ENCODE measurements at regions not wholly inside any gene's neighbourhood (a gene's known extent, or its start where the extent isn't known, plus 50 kb on each side); places are given as distances from the start of the nearest gene placed in this dataset.
"Not testable (repeated sequence)": the region's sequence is repeated elsewhere in the genome, so short reads cannot be mapped to it uniquely, and the experiment has no call there.

GRCh38 chr7:79691074-79691473, 237.6 kb upstream of the MAGI2 start:
- intact Hi-C loops (cut with DNase I): no loop called here
- no peak for DNase-seq (ENCODE audit: low spot score)
- no peak for ATAC-seq

- intact Hi-C loops (cut with DNase I): no loop called here
- ATAC-seq: no peak
Measured at GRCh38 chr7:79684384-79684783, 230.9 kb upstream of the MAGI2 start.

GRCh38 chr7:79683916-79684315, 230.4 kb upstream of the MAGI2 start:
- no peak for DNase-seq (ENCODE audit: low spot score)
- no peak for ATAC-seq
- intact Hi-C loops (cut with DNase I): no loop called here

More at GRCh38 chr7:79684384-79684783, 230.9 kb upstream of the MAGI2 start:
- DNase-seq (ENCODE audit: low spot score): no peak

GRCh38 chr7:79683185-79683890, 229.9 kb upstream of the MAGI2 start:
- intact Hi-C loops (cut with DNase I): no loop called here
- no peak for DNase-seq (ENCODE audit: low spot score)
- no peak for ATAC-seq

- intact Hi-C loops (cut with DNase I): no loop called here
Measured at GRCh38 chr7:79681454-79681853, 228.0 kb upstream of the MAGI2 start.

GRCh38 chr7:79673969-79674368, 220.5 kb upstream of the MAGI2 start:
- no peak for ATAC-seq
- DNase-seq (ENCODE audit: low spot score): no peak
- intact Hi-C loops (cut with DNase I): no loop called here

More at GRCh38 chr7:79681454-79681853, 228.0 kb upstream of the MAGI2 start:
- ATAC-seq (no peak), DNase-seq (ENCODE audit: low spot score) (no peak)

- intact Hi-C loops (cut with DNase I): no loop called here
- ATAC-seq (no peak), DNase-seq (ENCODE audit: low spot score) (no peak)
Measured at GRCh38 chr7:79673421-79673820, 220.0 kb upstream of the MAGI2 start.

- intact Hi-C loops (cut with DNase I): no loop called here
- DNase-seq (ENCODE audit: low spot score) (no peak), ATAC-seq (no peak)
Measured at GRCh38 chr7:79668292-79668691, 214.8 kb upstream of the MAGI2 start.

GRCh38 chr7:79666472-79666871, 213.0 kb upstream of the MAGI2 start:
- ATAC-seq (no peak), DNase-seq (ENCODE audit: low spot score) (no peak)
- intact Hi-C loops (cut with DNase I): no loop called here

GRCh38 chr7:79664884-79665676, 211.6 kb upstream of the MAGI2 start:
- intact Hi-C loops (cut with DNase I): no loop called here
- DNase-seq (ENCODE audit: low spot score) (no peak), ATAC-seq (no peak)

GRCh38 chr7:79658304-79658703, 204.8 kb upstream of the MAGI2 start:
- intact Hi-C loops (cut with DNase I): no loop called here
- DNase-seq (ENCODE audit: low spot score) (no peak), ATAC-seq (no peak)

GRCh38 chr7:79653136-79653631, 199.7 kb upstream of the MAGI2 start:
- DNase-seq (ENCODE audit: low spot score): no peak
- intact Hi-C loops (cut with DNase I): no loop called here
- no peak for ATAC-seq

GRCh38 chr7:79652619-79653018, 199.2 kb upstream of the MAGI2 start:
- intact Hi-C loops (cut with DNase I): no loop called here
- ATAC-seq (no peak), DNase-seq (ENCODE audit: low spot score) (no peak)

GRCh38 chr7:79647711-79648110, 194.2 kb upstream of the MAGI2 start:
- intact Hi-C loops (cut with DNase I): no loop called here
- no peak for ATAC-seq
- DNase-seq (ENCODE audit: low spot score): peak; percentile 44

- DNase-seq (ENCODE audit: low spot score): no peak
- ATAC-seq: no peak
- intact Hi-C loops (cut with DNase I): no loop called here
Measured at GRCh38 chr7:79646278-79646677, 192.8 kb upstream of the MAGI2 start.

GRCh38 chr7:79636849-79637248, 183.4 kb upstream of the MAGI2 start:
- intact Hi-C loops (cut with DNase I): no loop called here
- ATAC-seq (no peak), DNase-seq (ENCODE audit: low spot score) (no peak)

GRCh38 chr7:79625921-79626320, 172.5 kb upstream of the MAGI2 start:
- ATAC-seq; intact Hi-C loops (cut with DNase I); DNase-seq (ENCODE audit: low spot score): not testable (repeated sequence)

- DNase-seq (ENCODE audit: low spot score) (no peak), ATAC-seq (no peak)
- intact Hi-C loops (cut with DNase I): no loop called here
Measured at GRCh38 chr7:79624336-79624735, 170.9 kb upstream of the MAGI2 start.

- intact Hi-C loops (cut with DNase I): no loop called here
- ATAC-seq (no peak), DNase-seq (ENCODE audit: low spot score) (no peak)
Measured at GRCh38 chr7:79622781-79623180, 169.3 kb upstream of the MAGI2 start.

GRCh38 chr7:79620291-79620690, 166.8 kb upstream of the MAGI2 start:
- intact Hi-C loops (cut with DNase I): no loop called here
- DNase-seq (ENCODE audit: low spot score): no peak
- no peak for ATAC-seq
